HG02885 (cell line): ENCODE measurements at regions not wholly inside any gene's neighbourhood (a gene's known extent, or its start where the extent isn't known, plus 50 kb on each side); places are given as distances from the start of the nearest gene placed in this dataset.
"Not testable (repeated sequence)": the region's sequence is repeated elsewhere in the genome, so short reads cannot be mapped to it uniquely, and the experiment has no call there.

ENCODE experiments used
- ATAC-seq: cut with Tn5 transposase; IDR thresholded peaks from one replicate; pipeline ENCODE4 v1.9.1; 2021; ENCODE audit warnings: mild to moderate bottlenecking; ENCODE audit not compliant: unreplicated experiment, poor library complexity

DNA sequence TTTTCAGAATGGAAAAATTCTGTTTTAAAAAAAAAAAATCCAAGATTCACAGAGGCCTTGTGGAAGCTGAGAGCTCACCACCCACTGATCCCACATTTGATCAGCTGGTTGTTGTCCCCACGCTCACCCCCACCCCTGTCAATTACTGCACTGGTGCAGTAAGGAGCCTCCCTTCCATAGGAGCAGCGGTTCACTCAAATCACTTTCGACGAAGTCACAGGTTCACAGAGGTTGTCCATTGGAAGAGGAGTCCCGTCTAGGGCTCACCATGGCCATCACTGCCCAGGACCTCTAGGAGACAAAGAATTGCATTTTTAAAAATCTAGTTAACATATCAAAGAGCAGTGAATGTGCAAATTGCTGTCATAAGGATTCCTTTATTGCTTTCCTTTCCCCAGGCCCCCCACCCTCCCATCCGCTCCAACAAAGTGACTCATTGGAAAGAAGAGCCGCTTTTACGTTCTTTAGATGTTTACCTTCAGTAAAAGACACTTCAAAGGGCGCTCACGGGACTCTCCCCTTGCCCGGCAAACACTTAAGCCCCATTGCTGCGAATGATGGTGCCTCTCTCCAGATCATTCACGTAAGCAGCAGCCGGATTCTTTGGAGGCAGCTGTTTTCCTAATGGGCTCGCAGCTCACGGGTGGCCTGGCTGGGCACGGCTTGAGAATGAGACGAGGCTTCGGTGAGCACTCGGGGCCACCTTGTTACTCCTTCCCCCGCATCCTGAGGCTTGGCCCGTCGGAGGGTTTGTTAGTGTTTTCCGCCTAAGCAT, 165.5 kb upstream of the SALL3 start:
- no peak for ATAC-seq

DNA sequence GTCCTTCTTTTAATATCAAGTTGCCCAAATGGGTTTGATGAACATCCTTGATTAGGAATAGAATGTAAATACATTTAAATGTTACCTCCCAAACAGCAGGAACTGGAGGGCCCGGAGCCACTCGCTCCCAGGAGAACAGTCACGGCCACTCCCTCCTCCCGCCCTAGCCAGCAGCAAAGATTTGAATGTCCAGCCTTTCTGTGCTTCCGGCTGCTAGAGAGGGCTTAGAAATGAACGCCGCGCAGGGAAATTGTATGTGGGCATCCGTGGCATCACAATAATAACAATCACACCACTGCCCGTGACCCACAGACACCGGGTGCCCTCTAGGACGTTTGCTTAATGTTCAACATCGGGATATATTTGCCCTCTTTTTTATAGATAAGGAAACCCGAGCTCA, 164.9 kb upstream of the SALL3 start:
- ATAC-seq = no peak

- no peak for ATAC-seq
Observed at GRCh38 chr18:78816114-78816513, 163.5 kb upstream of the SALL3 start.

DNA sequence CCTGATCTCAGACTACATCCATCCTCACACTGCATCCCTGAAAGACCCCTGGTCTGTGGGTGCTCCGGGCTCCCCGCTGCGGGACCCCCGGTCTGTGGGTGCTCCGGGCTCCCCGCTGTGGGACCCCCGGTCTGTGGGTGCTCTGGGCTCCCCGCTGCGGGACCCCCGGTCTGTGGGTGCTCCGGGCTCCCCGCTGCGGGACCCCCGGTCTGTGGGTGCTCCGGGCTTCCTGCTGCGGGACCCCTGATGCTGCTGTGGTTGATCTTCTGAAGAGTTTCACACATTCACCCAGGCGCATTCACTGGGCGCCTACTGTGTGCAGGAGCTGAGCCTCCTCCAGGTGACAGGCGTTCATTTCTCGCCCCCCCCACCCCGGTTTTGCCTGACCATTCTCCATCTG, 162.7 kb upstream of the SALL3 start:
- ATAC-seq = no peak

DNA sequence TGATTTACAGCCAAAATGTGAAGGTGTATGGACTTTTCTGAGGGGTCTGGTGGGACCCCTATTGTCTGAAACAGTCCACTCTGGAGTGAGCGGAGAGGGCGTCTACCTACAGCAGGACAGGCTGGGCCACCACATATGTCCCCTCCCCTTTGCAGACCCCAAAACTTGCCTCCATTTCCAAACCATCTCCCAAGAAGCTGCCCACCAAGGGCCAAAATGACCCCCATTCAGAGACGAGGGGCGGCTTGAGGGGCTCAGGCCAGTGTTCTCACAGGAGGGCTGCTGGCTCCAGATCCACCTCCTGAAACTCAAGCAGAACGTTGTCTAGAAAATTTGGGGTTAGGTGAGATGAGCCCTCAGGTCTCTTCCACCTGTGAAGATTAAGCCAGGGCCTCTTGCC, 161.1 kb upstream of the SALL3 start:
- no peak for ATAC-seq

DNA sequence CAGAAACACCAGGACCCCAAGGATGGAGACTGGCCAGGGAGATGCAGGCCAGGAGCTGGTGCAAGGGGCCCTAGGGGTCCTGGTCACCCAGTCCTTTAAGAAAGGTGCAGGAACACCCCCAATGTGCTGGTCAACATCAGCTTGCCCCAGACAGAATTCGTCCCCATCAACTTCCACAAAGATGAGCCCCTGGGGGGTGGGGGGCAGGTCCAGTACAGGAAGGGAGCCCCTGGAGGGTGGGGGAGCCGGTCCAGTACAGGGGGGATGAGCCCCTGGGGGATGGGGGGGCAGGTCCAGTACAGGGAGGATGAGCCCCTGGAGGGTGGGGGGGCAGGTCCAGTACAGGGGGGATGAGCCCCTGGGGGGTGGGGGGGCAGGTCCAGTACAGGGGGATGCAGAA, 160.7 kb upstream of the SALL3 start:
- ATAC-seq = no peak

- ATAC-seq = no peak
Observed at GRCh38 chr18:78820161-78820834, 159.3 kb upstream of the SALL3 start.

DNA sequence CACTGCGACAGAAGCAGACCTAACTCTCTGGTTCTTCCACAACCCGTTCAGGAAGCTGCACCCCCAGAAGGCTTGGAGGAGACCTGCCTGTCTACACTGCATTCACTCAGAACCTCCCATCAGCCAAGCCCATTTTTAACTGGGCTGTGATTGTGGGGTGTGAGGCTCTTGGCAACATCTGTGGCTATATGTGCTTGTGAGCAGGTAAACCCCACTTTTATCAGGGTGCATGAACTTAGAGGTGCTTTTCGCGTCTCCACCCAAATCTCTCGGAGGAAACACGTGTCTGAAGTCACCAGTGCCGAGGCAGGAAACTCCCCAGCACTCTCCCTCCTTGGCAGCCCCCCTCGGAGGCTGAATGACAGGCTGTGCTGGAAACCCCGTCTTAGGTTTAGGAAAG, 158.2 kb upstream of the SALL3 start:
- no peak for ATAC-seq

DNA sequence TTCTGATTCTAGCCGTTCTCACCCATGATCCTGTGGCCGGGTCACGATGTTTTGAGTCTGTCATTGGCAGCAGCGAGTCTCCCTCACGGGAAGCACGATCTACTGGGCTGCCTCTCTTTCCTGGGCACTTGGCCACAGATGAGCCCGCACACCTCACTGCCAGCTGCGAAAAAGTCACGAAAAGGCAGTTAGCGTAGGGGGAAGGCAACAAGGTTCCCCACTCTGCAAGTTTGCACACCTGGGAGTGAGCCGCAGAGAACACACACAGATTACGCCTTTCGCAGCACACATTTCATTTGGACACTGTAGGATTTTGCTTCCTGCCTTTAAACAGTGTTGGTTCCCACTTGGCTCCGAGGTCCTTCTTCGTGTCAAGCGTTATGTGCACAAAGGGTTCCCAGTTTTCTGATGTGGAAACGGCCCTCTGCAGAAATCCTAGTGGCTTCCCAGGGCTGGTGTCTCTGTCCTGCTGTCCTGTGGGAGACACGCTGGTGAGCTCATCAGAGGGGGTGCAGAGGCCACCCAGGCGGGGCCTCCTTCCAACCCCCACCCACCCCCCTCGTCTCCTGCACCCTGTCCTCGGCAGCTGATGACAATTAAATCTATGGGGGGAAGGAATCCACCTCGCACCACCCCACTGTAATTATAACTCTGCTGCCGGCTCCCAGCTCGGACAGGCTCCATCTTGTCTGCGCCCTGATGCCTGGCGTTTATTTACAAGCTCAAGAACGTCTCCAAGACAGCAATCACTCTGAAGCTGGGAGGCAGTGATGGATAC, 157.3 kb upstream of the SALL3 start:
- no peak for ATAC-seq

- no peak for ATAC-seq
Observed at GRCh38 chr18:78822949-78823285, 156.7 kb upstream of the SALL3 start.

DNA sequence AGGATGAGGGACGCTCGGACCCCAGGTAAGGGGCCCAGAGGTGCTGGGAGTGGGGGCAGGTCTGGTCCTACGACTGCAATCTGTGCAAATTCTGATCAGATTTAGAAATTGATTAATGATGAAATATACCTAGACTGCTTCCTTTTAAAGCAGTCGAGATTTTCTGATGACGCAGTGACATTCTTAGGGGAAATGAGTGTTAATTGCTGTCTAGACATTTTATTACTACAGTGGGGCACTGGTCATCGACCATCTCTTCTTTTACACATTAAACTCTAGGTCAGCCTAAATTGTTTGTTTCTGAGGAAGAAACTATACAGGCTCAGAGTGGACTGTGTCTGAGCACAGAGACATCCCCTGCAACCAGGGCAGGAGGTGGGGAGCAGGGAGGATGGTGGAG, 154.4 kb upstream of the SALL3 start:
- ATAC-seq = no peak

GRCh38 chr18:78826631-78827030, 153.0 kb upstream of the SALL3 start:
- no peak for ATAC-seq

GRCh38 chr18:78827141-78827540, 152.5 kb upstream of the SALL3 start:
- ATAC-seq = no peak

- no peak for ATAC-seq
Observed at GRCh38 chr18:78828131-78828530, 151.5 kb upstream of the SALL3 start.

DNA sequence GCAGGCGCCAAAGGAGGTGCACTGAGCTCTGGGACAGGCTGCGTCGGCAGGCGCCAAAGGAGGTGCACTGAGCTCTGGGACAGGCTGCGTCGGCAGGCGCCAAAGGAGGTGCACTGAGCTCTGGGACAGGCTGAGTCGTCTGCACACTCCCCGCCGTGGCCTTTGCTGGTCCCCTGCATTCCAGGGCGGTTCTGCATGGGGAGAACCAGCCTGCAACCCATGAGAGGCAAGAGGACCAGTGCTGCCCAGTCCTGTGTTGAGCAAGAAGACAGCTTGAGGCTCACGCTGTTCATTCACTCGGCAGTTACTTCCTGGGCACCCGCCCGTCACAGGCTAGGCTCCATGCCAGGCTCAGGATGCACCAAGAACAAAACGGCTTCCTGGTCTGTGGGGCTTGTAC, 150.6 kb upstream of the SALL3 start:
- ATAC-seq = not testable (repeated sequence)

DNA sequence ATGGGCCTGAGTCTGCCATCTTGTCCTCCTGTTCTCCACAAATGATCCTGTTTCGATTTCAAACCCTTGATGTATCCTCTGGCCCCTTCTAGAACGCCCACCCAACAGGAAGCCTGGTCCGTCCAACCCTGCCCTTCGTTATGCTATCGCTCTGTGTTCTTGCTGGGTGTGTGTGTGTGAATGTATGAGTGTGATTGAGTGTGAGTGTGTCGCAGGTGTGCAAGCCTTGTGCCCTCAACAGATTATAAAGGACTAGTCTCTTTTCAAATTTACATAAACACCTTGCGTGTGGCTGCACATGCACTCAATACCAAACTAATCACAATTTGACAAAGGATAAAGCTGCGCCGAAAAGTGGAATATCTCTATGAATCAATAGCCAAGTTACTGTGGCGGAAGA, 149.5 kb upstream of the SALL3 start:
- no peak for ATAC-seq

DNA sequence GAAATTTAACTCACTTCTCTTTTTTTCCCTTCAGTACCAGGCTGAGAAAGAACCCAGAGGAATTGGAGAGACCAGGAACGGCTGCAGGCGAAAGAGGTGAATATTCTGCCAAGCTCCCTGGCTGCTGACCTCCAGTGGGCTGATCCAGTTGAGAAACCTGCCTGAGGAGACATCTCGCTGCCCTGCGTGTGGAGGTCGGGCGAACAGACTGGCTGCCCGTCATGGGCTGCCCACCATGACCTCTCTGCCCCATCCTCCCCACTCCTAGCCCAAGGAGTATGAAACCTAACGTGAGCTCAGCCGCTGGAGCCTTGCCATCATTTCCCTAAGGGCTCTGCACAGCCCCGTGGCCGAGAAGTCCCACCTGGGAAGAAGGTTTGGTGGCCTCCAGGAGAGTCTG, 148.8 kb upstream of the SALL3 start:
- no peak for ATAC-seq

DNA sequence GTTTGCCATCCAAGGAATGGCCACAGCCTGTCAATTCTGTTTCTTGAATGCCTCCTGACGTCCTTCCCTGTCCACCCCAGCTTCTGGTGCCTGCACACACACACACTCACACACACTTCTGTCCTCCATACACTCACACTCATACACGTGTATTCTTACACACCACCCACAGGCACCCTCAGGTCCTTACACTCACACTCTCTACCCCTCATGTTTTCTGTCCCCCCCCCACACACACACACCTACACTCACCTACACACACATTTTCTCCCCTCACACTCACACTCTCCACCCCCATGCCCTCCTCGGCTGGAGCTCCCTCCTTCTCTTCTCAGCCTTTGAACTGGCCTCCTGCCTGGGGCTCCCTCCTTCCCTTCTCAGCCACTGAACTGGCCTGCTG, 148.0 kb upstream of the SALL3 start:
- no peak for ATAC-seq

- no peak for ATAC-seq
Observed at GRCh38 chr18:78833833-78834232, 145.8 kb upstream of the SALL3 start.

GRCh38 chr18:78836838-78837237, 142.8 kb upstream of the SALL3 start:
- no peak for ATAC-seq

- no peak for ATAC-seq
Observed at GRCh38 chr18:78837754-78838153, 141.9 kb upstream of the SALL3 start.
